GM23338 (cell line): ENCODE measurements at regions not wholly inside any gene's neighbourhood (a gene's known extent, or its start where the extent isn't known, plus 50 kb on each side); places are given as distances from the start of the nearest gene placed in this dataset.

Experiments used
- ATAC-seq: fragments of 200-7000 bp; cut with Tn5 transposase; 3 replicates; pipeline ENCODE4 v1.9.1; 2020
- DNase-seq: peaks from one replicate; pipeline ENCODE4 v3.0.0-alpha.2; 2015; ENCODE audit warnings: low spot score
- H2AFZ ChIP-seq: fragments of 200-600 bp; sonication (generic); 2 replicates; pipeline ENCODE4 v1.8.0; 2016; ENCODE audit warnings: antibody characterized with exemption, mild to moderate bottlenecking, moderate library complexity
- H3F3A ChIP-seq: fragments of 200-600 bp; sonication (generic); replicated peaks from 2 replicates; pipeline ENCODE4 v1.8.0; 2017; ENCODE audit warnings: antibody characterized with exemption, mixed run types, low read depth
- H3K27ac ChIP-seq: fragments of 200-600 bp; sonication (generic); 2 replicates; pipeline ENCODE4 v1.6.1; 2016; ENCODE audit warnings: low read depth
- H3K27me3 ChIP-seq: fragments of 200-600 bp; sonication (generic); 2 replicates; pipeline ENCODE4 v1.8.0; 2016; ENCODE audit warnings: mild to moderate bottlenecking, mixed run types, moderate library complexity; ENCODE audit not compliant: insufficient read depth
- H3K36me3 ChIP-seq: fragments of 200-600 bp; sonication (generic); 2 replicates; pipeline ENCODE4 v1.8.0; 2016; ENCODE audit warnings: mild to moderate bottlenecking; ENCODE audit not compliant: insufficient read depth
- H3K4me1 ChIP-seq: fragments of 200-600 bp; sonication (generic); 2 replicates; pipeline ENCODE4 v1.8.0; 2016; ENCODE audit warnings: mild to moderate bottlenecking, moderate library complexity; ENCODE audit not compliant: insufficient read depth
- H3K4me2 ChIP-seq: fragments of 200-600 bp; sonication (generic); 2 replicates; pipeline ENCODE4 v1.7.1; 2017; ENCODE audit warnings: mixed run types
- H3K4me3 ChIP-seq: fragments of 200-600 bp; sonication (generic); 2 replicates; pipeline ENCODE4 v1.6.1; 2016; ENCODE audit warnings: mixed run types
- H3K79me2 ChIP-seq: fragments of 200-600 bp; sonication (generic); replicated peaks from 2 replicates; pipeline ENCODE4 v1.8.0; 2017; ENCODE audit warnings: mild to moderate bottlenecking; ENCODE audit not compliant: insufficient read depth
- H3K9me2 ChIP-seq: fragments of 200-600 bp; sonication (generic); 2 replicates; pipeline ENCODE4 v1.8.0; 2017; ENCODE audit not compliant: insufficient read depth
- H4K20me1 ChIP-seq: fragments of 200-600 bp; sonication (generic); replicated peaks from 2 replicates; pipeline ENCODE4 v1.8.0; 2017; ENCODE audit warnings: mild to moderate bottlenecking; ENCODE audit not compliant: insufficient read depth
- H3K27ac Mint-ChIP-seq: 2 replicates; pipeline ENCODE4 v1.8.0; 2020; ENCODE audit warnings: inconsistent platforms, mild to moderate bottlenecking, moderate library complexity, mixed read lengths
- H3K27me3 Mint-ChIP-seq: 3 replicates; pipeline ENCODE4 v1.8.0; 2022; ENCODE audit warnings: low read depth, mild to moderate bottlenecking, moderate library complexity, mixed read lengths, inconsistent platforms; ENCODE audit not compliant: insufficient read depth, poor library complexity
- H3K36me3 Mint-ChIP-seq: 3 replicates; pipeline ENCODE4 v1.8.0; 2021; ENCODE audit warnings: low read depth, mild to moderate bottlenecking, inconsistent platforms, moderate library complexity, mixed read lengths
- H3K4me1 Mint-ChIP-seq: 3 replicates; pipeline ENCODE4 v1.8.0; 2020; ENCODE audit warnings: mild to moderate bottlenecking, inconsistent platforms, mixed read lengths
- H3K4me3 Mint-ChIP-seq: 3 replicates; pipeline ENCODE4 v1.8.0; 2021; ENCODE audit warnings: moderate library complexity, mild to moderate bottlenecking, inconsistent platforms, mixed read lengths
- H3K9me3 Mint-ChIP-seq: 3 replicates; pipeline ENCODE4 v1.8.0; 2020; ENCODE audit warnings: moderate library complexity, mild to moderate bottlenecking, inconsistent platforms, mixed read lengths
- CREB1 ChIP-seq: fragments of 250-450 bp; sonication (Bioruptor Pico); IDR thresholded peaks from 2 replicates; pipeline ENCODE4 v1.5.0; 2020; ENCODE audit warnings: low read depth, mild to moderate bottlenecking, moderate library complexity
- CTCF ChIP-seq, 2 experiments: fragments of 200-600 bp in 1 of 2; sonication (generic) in 1 of 2; conservative IDR thresholded peaks; 2 replicates each; pipeline versions ENCODE4 v1.5.1 to v1.6.1; 2016 to 2017; ENCODE audit warnings: antibody characterized with exemption in 2 of 2, low read depth in 2 of 2, mild to moderate bottlenecking in 2 of 2, moderate library complexity in 1 of 2
- ETS1 ChIP-seq: IDR thresholded peaks from 2 replicates; pipeline ENCODE4 v1.6.1; 2016; ENCODE audit warnings: antibody characterized with exemption
- EZH2 ChIP-seq: fragments of 200-600 bp; sonication (generic); IDR thresholded peaks from one replicate; pipeline ENCODE4 v1.8.0; 2017; ENCODE audit warnings: antibody characterized with exemption, mild to moderate bottlenecking, low read depth; ENCODE audit not compliant: unreplicated experiment
- EZH2phosphoT487 ChIP-seq: fragments of 200-600 bp; sonication (generic); IDR thresholded peaks from one replicate; pipeline ENCODE4 v1.8.1; 2018; ENCODE audit warnings: antibody characterized with exemption; ENCODE audit not compliant: unreplicated experiment
- JUNB ChIP-seq: IDR thresholded peaks from one replicate; pipeline ENCODE4 v1.6.1; 2016; ENCODE audit warnings: antibody characterized with exemption; ENCODE audit not compliant: unreplicated experiment
- NANOG ChIP-seq: IDR thresholded peaks from 2 replicates; pipeline ENCODE4 v1.6.1; 2016; ENCODE audit warnings: antibody characterized with exemption, borderline replicate concordance
- POLR2AphosphoS5 ChIP-seq: IDR thresholded peaks from 2 replicates; pipeline ENCODE4 v1.6.1; 2016; ENCODE audit warnings: antibody characterized with exemption, low read depth
- REST ChIP-seq: IDR thresholded peaks from one replicate; pipeline ENCODE4 v1.6.1; 2018; ENCODE audit warnings: antibody characterized with exemption; ENCODE audit not compliant: unreplicated experiment
- STAT1 ChIP-seq: IDR thresholded peaks from one replicate; pipeline ENCODE4 v1.6.1; 2016; ENCODE audit warnings: antibody characterized with exemption; ENCODE audit not compliant: unreplicated experiment
- ZNF114 ChIP-seq: fragments of 250-450 bp; sonication (Bioruptor Pico); IDR thresholded peaks from 2 replicates; pipeline ENCODE4 v1.5.0; 2020; ENCODE audit warnings: mild to moderate bottlenecking, moderate library complexity
- ZNF331 ChIP-seq: fragments of 250-450 bp; sonication (Bioruptor Pico); IDR thresholded peaks from 2 replicates; pipeline ENCODE4 v1.5.0; 2020; ENCODE audit warnings: low read depth, mild to moderate bottlenecking, moderate library complexity
- ZNF462 ChIP-seq: fragments of 250-450 bp; sonication (Bioruptor Pico); IDR thresholded peaks from 2 replicates; pipeline ENCODE4 v1.5.0; 2020; ENCODE audit warnings: mild to moderate bottlenecking, moderate library complexity

- H3K4me3 ChIP-seq, result no peak overlapping the region
- Mint-ChIP-seq H3K27ac (no peak overlapping the region), H3K36me3 (no peaks in the 10 kb centered on the region), H3K4me1 (peaks cover 16% of the 10 kb centered on the region), H3K27me3 (no peaks in the 10 kb centered on the region), H3K9me3 (peaks cover 3% of the 10 kb centered on the region; the same call in 1 of the 3 replicates), H3K4me3 (no peak overlapping the region)
- H3K79me2 ChIP-seq, result no peaks in the 10 kb centered on the region
- DNase-seq (no peak), ATAC-seq (no peak)
- no peaks in the 10 kb centered on the region for H3K36me3 ChIP-seq
- H4K20me1 ChIP-seq, result no peaks in the 10 kb centered on the region
- H3K4me1 ChIP-seq, result peaks cover 13% of the 10 kb centered on the region
- no peak overlapping the region for H2AFZ ChIP-seq
- H3F3A ChIP-seq, result no peaks in the 10 kb centered on the region
- H3K9me2 ChIP-seq, result no peaks in the 10 kb centered on the region
- no peaks in the 10 kb centered on the region for H3K27me3 ChIP-seq
- H3K4me2 ChIP-seq, result no peak overlapping the region
- TF ChIP-seq NANOG (no peak), ZNF331 (no peak), ZNF462 (CRISPR knock-in tag) (no peak), CTCF (conservative IDR thresholded peaks at IDR 0.05; ENCODE audit: low read depth in 2 of 2) (no peak), EZH2 (no peak), CREB1 (CRISPR knock-in tag) (no peak), ZNF114 (CRISPR knock-in tag) (no peak), JUNB (no peak), STAT1 (no peak), REST (no peak), EZH2phosphoT487 (no peak), POLR2AphosphoS5 (no peak), ETS1 (no peak)
- no peak overlapping the region for H3K27ac ChIP-seq
These were observed 210.9 kb downstream of the ZC3H11B start for GRCh38 chr1:219401724-219402625.
